Fibroblast of lung (primary cell): ENCODE measurements at regions not wholly inside any gene's neighbourhood (a gene's known extent, or its start where the extent isn't known, plus 50 kb on each side); places are given as distances from the start of the nearest gene placed in this dataset.

ENCODE experiments used
- EZH2 ChIP-seq: IDR thresholded peaks from 2 replicates; pipeline ENCODE4 v1.5.1; 2012; ENCODE audit warnings: low read length, control low read depth, mild to moderate bottlenecking; ENCODE audit errors: missing control alignments
- TF ChIP-seq, protein P1 (sequence below), 2 donors: IDR thresholded peaks in 1 of 2; conservative IDR thresholded peaks in 1 of 2; 1 replicate in 1 of 2; 2 replicates in 1 of 2; pipeline ENCODE4 v1.5.1; 2011 to 2012; ENCODE audit warnings: low read length in 2 of 2, control low read depth in 1 of 2, inconsistent platforms in 1 of 2, low read depth in 1 of 2, mild to moderate bottlenecking in 1 of 2

DNA sequence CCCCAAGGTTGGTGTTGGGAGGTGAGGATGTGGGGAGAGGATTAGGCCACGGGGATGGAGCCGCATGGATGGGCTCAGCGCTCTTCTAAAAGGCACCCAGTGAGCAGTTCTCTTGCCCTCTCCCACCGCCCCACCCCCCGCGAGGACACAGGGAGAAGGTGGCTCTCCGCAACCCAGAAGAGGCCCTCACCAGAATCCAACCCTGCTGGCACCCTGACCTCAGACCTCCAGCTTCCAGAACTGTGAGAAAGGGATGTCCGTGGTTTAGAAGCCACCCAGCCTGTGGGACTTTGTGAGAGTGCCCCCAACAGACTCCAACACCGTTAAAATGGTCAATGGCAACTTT lies 242.8 kb upstream of the PPP2R2D start:
- TF ChIP-seq, protein P1, sequence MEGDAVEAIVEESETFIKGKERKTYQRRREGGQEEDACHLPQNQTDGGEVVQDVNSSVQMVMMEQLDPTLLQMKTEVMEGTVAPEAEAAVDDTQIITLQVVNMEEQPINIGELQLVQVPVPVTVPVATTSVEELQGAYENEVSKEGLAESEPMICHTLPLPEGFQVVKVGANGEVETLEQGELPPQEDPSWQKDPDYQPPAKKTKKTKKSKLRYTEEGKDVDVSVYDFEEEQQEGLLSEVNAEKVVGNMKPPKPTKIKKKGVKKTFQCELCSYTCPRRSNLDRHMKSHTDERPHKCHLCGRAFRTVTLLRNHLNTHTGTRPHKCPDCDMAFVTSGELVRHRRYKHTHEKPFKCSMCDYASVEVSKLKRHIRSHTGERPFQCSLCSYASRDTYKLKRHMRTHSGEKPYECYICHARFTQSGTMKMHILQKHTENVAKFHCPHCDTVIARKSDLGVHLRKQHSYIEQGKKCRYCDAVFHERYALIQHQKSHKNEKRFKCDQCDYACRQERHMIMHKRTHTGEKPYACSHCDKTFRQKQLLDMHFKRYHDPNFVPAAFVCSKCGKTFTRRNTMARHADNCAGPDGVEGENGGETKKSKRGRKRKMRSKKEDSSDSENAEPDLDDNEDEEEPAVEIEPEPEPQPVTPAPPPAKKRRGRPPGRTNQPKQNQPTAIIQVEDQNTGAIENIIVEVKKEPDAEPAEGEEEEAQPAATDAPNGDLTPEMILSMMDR (conservative IDR thresholded peaks at IDR 0.05 in 1 of 2, IDR thresholded peaks at IDR 0.05 in 1 of 2; ENCODE audit: low read depth in 1 of 2, low read length in 2 of 2): no peak
- no peak for TF ChIP-seq EZH2
